Stimulated activated CD4-positive, alpha-beta T cell treated with anti-CD3 and anti-CD28 coated beads, Interleukin-1b, Interleukin-23, amount 100 ng/mL, for 4 hours (primary cell): ENCODE measurements at regions not wholly inside any gene's neighbourhood (a gene's known extent, or its start where the extent isn't known, plus 50 kb on each side); places are given as distances from the start of the nearest gene placed in this dataset.

ENCODE experiments used
- DNase-seq, 2 donors: peaks; one replicate each; pipeline ENCODE4 v3.0.0-alpha.2; 2020; ENCODE audit warnings: low read depth in 2 of 2

DNA sequence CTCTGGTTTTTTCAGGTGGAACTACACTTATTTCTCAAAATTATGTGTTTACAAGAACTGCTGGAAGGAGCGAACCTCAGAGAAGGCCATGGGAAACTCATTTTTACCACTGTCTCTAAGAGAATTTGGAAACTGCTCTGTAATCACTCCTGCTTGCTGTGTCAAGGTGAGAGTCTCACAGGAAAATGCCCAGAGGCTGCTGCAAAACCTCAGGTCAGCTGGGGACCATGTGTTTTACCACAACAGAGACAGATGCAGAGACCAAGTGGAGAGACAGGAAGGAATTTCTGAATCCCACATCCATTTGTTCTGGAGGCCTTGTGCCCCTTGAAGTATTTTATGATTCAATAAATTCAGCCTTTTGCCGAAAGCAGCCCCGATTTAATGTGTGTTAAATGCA, 743.8 kb upstream of the SLC10A2 start:
- DNase-seq: no peak

DNA sequence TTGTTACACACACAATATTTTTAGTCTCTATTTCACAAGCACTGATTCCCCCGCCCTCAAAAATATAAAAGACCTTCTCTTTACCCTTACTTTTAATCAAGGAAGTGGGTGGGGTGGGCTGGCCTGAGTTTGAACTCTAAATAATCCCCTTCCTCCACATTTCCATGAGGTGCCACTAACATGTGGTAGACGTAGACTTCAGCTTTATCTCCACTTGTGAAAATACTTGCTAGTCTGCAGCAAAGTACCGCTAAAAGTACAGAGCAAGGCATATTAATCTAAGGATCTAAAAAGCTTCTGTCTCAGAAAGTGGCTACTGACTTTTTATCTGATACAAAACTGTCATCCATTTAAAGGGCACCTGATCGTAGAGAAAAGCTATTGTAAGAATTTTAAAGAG, 739.6 kb upstream of the SLC10A2 start:
- no peak for DNase-seq

DNA sequence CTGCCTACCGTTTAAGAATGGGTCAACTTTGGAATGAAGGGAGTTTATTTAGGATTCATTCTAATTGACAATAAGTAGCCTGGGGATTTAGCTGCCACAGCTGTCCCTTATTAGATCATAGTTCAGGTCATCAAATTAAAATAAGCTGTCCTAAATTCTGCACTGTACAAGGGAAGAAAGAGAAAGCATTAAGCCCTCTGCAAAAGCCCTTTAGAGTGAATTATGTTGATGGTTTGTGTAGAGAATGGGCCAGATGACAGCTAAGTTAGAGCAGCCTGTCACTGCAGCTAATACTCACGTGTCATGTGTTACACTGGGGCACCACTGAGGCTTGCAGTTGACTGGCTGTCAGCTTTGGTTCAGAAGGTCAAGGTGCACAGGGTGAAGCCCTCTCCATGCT, 737.1 kb upstream of the SLC10A2 start:
- no peak for DNase-seq

DNA sequence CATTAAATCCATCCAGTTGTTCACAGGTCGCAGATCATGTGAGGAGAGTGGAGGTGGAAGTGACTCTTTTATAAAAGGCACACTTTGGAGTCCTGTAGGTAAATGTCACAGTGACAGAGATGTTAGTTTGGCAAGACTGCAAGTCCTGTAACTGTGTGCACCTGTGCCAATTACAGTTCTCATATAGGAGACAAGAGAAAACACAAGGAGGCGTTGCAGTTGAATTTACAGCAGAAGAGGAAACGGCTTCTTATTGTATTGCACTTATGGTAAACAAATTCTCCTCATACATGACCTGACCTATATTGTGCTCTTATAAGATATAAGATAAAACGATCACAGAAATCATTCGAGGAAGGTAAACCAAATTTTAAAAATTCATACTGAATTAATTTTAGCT, 732.8 kb upstream of the SLC10A2 start:
- no peak for DNase-seq

DNA sequence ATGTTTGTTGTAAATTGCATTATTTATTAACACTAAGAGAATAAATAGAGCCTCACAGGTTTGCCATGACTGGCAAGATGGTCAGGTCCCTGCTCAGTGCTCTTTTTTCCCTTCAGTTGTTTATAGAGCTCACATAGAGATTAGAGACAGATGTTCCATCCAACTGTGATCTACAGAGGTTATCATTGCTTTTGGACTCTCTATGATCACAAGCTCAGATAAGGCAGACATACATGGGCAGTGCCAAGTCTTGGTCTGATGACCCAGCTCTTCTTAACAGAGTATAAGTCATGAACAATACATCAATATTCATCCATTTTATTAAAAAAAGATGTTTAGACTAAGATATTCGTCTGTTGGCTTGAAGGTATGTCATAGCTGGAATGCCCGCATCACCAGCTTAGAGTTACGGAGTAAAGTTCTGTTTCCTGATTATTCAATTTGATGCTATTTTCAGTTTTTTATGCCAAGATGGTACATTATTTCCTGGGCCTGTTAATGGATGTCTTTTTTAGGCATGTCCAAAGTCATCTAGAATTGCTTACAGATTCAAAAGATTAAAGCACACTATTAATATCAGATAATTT, 729.8 kb upstream of the SLC10A2 start:
- DNase-seq: no peak

DNA sequence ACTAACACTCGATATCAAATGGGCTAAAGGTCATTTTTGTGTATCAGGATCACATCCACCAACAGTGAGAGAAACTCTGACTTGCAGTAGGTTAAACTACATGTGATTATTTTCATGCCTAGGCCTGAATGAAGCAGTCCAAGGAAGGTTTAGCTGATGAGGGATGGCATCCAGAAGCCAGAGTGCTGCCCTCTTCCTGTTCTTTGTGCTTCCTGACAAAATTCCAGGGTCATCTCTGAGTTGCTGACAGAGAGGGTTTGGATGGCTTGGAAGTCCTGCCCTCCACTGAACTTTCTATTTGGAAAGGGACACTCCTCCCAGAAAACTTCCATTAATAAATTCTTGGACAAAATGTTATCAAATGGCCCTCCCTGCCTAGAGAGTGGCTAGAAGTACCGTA, 728.3 kb upstream of the SLC10A2 start:
- DNase-seq: no peak

DNA sequence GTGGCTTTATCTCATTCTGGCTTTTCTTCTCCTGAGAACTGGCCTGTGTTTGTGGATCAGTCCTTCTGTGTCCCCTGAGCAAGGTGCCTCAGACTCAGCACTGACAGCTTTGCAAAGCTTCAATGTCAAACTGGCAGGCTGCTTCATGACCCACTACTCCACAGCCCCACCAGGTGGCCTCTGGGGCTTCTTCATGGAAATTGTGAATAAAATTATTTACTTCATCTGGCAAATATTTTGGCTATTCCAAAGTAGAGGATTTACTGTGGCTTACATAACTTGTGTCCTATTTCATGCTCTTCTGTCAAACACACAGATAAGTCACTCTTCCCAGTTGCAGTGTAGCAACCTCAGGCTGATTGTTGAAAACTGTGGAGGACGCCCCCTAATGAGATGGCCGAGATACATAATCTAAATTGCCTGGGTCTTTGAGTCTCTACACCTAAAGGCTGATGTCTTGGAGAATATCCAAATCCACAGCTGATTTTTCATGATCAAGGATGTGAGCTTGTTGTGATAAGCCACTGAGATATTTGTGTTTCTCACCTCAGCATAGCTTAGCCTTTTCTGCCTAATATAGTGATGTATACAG, 721.9 kb upstream of the SLC10A2 start:
- DNase-seq: no peak

DNA sequence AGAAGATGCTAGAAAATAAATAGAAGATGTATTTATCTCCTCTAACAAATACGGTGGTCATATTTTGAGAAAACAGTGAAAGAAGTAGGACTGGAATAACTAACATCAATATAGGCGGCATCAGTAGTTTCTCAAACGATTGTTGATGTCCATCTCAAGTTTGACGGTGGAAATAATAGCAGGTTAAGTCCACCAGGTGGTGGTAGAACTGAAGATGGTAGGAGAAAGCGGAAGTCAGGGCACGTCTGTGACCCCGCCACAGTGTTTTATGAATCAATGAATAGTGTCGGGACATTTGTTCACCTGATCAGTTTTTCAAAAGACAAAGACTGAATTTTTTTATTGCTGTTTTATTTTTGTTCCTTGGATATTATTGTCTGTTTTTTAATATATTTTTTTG, 706.4 kb upstream of the SLC10A2 start:
- no peak for DNase-seq

DNA sequence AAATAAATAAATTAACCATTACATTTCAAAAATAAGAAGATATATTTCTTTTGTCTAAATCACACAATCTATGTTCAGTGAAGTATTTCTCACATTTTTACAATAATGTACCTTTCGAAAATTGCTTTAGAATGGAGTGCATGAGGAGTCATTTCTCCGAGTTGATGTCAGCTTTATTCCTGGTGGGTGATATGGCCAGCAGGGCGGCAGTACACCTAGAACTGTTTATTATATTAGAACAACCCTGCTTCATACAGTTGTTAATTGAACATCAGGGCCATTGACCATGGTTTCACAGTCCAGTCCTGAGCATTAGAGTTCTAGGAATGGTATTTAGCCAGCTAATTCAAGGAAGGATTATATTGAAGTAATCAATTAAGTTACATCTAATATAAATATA, 696.3 kb upstream of the SLC10A2 start:
- no peak for DNase-seq

DNA sequence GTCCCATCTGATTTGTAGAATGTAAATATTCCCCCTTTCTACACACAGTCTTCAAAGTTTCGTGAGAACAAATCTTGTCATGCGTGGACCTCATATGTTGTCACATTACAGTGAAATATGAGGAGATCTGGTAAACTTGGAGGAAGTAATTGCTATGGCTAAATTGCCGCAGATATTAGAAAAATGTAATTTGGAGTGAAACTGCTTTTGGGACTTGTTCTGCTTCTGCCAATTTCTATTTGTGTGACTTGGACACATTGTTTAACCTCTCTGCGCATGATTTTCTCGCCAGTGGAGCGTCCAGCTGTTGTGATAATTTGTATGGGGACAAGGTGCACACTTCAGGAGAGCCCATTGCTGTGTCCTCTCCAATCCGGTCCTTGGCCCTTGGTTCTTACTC, 693.1 kb upstream of the SLC10A2 start:
- no peak for DNase-seq

DNA sequence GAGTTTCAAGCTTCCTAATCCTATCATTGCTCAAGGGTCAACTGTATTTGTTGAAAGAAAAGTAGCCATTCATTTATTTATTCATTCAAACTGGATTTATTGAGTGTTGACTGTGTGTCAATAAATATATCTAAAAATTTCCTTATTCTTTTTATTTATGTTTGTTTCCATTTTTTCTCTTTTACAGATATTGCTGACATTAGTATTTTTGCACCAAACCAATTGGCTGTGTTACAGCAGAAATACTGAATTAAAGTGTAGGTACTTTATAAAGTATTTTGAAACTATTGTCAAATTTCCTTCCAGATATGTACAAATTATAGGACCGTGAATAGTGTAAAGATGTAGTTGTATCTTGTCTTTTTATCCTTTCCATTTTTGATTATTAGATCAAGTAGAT, 692.0 kb upstream of the SLC10A2 start:
- no peak for DNase-seq

DNA sequence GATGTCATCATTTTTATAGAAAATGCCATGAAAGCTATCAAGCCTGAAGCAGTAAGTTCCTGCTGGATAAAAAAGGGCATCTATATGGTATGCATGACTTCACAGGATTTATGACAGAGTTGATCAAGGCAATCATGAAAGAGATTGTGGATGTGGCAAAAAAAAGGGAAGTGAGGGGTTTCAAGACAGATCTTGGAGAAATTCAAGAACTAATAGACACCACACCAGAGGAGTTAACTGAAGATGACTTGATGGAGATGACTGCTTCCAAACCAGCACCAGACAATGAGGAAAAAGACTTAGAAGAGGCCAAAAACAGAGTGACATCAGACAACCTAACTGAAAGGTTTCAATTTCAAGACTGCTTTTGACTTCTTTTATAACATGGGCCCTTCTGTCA, 691.1 kb upstream of the SLC10A2 start:
- no peak for DNase-seq

DNA sequence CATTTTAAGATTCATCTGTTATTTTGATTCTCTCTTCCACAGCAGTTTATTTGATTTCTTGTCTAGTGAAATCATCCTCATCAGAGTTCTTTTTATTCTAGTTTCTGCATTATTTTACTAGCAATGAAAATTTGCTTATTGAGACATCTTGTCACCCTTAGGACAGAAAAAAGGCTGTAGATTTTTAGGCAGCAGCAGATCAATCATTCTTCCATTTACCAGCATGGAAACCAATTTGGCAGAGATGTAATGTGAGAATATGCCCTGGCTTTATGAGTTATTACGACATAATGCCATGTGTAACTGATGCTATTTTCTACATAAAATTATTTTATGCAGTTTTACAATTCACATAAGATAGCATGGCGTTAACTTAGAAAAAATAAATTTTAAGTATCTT, 688.6 kb upstream of the SLC10A2 start:
- no peak for DNase-seq

DNA sequence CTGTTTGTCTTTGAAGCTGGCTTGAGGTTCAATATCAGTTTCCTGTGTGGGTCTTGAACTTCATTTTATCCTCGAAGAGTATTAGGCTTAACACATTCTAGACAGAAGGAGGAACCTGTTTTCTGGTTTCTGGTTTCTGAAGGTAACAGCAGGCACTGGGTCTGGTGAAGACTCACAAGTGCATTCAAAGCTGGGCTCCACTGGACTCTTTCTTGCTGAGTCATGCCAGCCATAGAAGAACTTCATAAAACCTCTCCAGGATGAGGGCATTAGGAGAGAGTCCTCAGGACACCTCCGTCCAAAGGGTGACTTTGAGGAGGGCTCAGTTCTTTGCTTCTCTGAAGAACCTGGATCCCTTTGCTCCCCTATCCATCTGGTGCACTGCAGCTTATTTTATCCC, 668.6 kb upstream of the SLC10A2 start:
- DNase-seq: no peak

DNA sequence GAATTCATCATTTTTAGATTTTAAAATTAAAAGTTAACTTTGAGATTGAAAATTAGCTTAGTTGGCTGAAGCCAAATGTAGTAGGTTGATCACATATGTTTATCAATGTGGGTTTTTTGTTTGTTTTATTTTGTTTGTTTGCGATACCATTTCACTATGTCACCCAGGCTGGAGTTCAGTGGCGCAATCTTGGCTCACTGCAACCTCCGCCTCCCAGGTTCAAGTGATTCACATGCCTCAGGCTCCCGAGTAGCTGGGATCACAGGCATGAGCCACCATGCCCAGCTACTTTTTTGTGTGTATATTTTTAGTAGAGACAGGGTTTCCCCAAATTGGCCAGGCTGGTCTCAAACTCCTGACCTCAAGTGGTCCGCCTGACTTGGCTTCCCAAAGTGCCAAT, 665.7 kb upstream of the SLC10A2 start:
- no peak for DNase-seq

DNA sequence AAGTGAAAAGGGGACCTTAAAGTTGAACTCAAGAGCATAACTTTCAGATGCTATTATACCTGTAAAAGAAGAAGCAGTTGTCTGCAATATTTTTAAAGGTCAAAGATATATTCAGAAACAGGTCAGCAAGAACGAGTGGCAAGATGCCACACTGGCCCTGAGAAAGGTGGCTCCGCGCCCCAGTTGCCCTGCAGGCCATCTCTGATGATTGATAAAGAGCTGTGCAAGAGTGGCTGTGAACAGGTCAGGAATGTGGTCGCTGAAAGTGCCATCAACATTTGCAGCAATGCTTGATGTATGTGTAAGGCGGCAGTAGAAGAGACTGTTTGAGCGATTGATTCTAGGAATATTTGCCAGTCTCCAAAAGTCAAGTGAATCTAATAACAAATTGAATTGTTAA, 664.2 kb upstream of the SLC10A2 start:
- DNase-seq: no peak

DNA sequence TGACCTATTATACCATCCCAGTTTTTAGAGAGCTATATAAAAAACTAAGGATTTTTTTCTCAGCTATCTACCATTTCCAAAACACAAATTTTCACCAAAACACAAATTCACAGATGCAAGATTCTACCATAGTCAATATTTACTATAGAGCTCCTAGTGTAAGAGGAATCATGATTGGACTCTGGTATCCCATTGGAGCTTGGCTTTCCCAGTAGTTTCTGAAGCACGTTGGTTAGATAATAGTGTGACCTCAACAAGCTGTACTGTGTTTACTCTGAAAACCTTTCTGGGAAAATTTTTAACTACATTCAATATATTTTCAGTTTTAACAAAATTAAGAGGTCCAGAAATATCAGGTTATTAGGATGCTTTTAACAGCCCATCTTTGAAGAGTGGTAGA, 660.6 kb upstream of the SLC10A2 start:
- DNase-seq: no peak

DNA sequence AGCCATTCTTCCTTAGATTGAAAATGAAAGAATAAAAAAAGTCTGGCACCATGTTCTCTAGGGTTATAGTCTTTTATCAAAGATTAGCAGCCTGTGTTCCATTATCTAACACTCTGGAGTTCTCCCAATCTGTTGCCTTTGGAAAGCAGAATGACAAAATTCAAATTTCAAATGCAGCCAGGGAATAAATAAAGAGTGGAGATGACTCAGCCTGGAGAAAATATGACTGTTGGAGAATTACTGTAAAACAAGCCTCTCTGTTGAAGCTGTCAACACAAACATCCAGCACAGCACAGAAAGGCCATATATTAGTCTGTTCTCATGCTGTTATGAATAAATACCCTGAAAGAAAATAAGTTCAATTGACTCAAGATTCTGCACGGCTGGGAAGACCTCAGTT, 650.5 kb upstream of the SLC10A2 start:
- no peak for DNase-seq

DNA sequence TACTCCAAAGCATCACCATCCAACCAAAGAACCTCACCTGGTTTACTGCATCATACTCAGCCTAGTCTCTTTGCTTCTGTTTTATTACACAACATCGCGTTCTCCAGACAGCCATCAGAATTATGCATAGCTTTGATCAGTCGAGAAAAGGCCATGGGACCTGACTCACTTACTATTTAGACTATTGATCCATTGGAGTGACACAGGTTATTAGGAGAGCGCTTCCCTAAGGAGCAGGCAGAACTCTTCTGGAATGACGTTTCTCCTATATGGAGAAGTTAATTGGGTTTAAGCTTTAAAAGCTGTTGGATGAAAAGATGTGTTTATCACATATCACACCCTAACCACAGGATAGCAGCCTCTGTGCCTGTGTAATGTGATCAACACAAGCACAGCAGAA, 649.1 kb upstream of the SLC10A2 start:
- DNase-seq: no peak

DNA sequence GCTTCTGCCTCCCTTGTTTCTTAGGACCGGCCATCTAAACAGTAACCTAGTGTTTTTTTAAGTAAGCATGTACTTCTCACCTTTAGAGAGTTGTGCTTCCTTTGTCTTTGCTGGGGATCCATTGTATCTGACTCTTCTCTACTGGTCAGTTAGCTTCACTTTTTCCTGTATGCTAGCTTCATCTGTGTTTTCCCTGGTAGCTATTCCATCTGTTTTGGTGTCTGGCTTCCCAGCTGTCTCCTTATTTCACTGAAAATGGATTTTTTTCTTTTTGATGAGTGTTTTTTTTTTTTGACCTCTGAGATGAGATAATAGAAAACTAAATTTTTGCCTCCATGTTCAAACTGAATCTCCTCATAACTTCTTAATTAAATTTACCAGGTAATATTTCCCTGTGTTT, 637.0 kb upstream of the SLC10A2 start:
- DNase-seq: no peak

DNA sequence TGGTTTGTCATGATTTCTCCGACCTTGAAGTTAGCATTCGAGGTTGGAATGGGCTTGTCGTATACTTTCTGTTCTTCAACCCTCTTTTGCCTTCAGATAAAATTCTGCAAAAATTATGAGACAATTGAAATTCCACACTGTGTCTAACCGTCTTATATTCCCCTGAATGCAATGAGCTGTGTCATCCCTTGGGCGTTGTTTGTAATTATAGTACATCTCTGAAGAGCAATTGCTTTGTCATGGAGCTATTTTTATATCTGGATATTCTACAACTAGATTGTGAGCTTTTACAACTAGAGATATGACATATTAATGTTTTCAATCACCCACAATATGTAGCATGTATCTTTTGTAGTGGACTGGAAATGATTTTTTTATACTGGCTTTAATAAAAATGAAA, 631.8 kb upstream of the SLC10A2 start:
- DNase-seq: no peak

DNA sequence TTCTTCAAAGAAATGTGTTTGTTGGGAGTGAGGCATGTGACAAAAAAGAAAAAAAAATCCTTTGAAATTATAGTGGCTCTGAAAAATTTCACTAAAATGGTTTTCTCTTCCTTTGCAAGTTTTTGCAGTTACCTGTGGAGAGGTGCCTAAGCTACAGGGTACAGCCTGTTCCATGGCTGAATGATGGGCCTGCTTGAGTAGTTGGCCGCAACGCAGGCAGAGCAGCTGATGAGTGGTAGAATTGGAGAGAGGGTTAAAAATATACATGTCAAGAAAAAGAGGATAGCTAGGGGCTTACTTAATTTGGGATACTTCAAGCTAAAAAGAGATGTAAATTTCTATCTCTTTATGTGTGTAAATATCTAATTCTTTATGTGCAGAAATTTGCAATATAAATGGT, 629.1 kb upstream of the SLC10A2 start:
- DNase-seq: no peak

DNA sequence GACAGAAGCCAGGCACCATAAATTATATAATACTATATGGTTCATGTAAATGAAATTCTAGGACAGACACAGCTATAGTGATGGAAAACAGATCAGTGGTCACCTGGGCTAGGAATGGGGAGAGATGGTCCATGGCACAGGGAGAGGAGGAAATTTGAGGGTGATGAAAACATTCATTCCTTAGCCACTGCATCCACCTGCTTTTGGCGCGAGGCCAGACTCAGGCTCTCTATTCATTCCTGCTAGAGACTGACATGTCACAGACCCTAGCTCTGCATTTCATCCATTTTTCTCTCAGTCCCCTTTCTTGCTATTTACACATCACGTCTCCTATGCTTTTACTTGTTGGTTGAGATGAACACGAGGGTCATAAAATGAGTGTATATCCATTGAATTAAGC, 628.3 kb upstream of the SLC10A2 start:
- no peak for DNase-seq

DNA sequence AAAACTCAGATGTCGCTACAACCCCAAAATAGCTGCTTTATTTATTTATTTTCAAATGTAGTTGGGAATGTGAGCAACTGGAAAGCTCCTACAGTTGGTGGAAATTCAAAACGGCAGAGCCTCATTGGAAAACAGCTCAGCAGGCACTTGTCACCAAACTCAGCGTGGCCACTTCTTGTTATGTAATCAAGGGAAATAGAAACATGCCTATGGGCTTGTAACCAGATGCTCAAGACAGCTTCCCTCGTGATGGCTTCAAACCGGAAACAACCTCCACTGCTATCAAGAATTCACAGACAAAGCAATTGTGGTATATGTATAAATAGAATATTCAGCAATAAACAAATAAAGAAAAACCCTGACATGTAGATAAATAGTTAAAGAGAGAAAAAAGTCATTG, 627.8 kb upstream of the SLC10A2 start:
- no peak for DNase-seq
